ENCODE measurements at regions not wholly inside any gene's neighbourhood (a gene's known extent, or its start where the extent isn't known, plus 50 kb on each side); places are given as distances from the start of the nearest gene placed in this dataset.

DNA sequence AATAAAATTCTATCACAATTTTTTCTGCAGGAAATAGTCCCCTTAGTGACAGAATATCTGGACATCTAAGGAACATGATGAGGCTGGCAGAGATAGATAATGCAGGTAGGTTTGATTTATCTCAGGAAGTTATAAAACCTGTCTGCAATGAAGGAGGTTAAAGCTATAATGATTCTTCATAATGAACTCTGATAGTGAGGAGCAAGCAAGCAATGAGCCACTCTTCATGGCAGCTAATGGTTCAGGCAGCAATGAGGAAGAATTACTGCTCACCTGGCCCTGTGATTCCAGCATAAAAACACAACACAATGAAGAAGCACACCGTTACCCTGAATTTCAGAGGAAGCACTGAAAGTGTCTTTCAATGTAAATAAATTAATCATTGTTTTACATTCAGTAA is 599.6 kb upstream of the PKDCC start:
- Histone ChIP-seq H3K4me3 (ENCODE audit: low read length) (no peak overlapping the region), H3K27ac (ENCODE audit: low read length) (no peak overlapping the region), H3K9ac (ENCODE audit: low read length) (no peak overlapping the region), H3K27me3 (ENCODE audit: low read depth, low read length) (no peaks in the 10 kb centered on the region), H3K4me2 (ENCODE audit: low read length) (no peak overlapping the region), H3K4me1 (ENCODE audit: low read length) (no peaks in the 10 kb centered on the region), H3K9me3 (ENCODE audit: insufficient read depth, low read length) (no peaks in the 10 kb centered on the region), H2AFZ (ENCODE audit: low read depth, low read length) (no peak overlapping the region), H4K20me1 (ENCODE audit: insufficient read depth, low read length) (no peaks in the 10 kb centered on the region), H3K36me3 (replicated peaks; ENCODE audit: low read depth, low read length) (no peaks in the 10 kb centered on the region), H3K79me2 (ENCODE audit: low read length) (no peaks in the 10 kb centered on the region)
- TF ChIP-seq, protein P1, sequence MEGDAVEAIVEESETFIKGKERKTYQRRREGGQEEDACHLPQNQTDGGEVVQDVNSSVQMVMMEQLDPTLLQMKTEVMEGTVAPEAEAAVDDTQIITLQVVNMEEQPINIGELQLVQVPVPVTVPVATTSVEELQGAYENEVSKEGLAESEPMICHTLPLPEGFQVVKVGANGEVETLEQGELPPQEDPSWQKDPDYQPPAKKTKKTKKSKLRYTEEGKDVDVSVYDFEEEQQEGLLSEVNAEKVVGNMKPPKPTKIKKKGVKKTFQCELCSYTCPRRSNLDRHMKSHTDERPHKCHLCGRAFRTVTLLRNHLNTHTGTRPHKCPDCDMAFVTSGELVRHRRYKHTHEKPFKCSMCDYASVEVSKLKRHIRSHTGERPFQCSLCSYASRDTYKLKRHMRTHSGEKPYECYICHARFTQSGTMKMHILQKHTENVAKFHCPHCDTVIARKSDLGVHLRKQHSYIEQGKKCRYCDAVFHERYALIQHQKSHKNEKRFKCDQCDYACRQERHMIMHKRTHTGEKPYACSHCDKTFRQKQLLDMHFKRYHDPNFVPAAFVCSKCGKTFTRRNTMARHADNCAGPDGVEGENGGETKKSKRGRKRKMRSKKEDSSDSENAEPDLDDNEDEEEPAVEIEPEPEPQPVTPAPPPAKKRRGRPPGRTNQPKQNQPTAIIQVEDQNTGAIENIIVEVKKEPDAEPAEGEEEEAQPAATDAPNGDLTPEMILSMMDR (IDR thresholded peaks at IDR 0.05; ENCODE audit: low read depth, low read length) = no peak
- no peak for TF ChIP-seq EZH2phosphoT487 (IDR thresholded peaks at IDR 0.05; ENCODE audit: low read depth)

DNA sequence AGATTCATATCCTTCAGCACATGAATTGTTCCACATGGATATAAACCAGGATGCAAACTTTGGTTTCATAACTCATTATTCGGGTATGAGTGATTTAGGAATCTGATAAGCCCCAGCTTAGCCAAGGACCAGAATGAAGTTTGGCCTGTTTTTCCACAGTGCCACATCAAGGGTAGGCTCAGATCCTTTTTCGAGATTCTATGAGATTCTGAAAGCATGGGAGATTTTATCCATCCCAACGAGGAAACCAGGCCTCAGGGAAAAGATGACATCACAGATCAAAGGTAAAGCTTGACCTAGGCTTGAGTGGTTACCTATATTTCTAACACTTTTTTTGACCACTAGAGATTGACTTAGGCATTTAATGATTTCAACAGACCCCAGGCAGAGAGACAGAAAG is 590.8 kb upstream of the PKDCC start:
- Histone ChIP-seq H3K4me1 (ENCODE audit: low read length) (peaks cover 11% of the 10 kb centered on the region), H3K36me3 (replicated peaks; ENCODE audit: low read depth, low read length) (no peaks in the 10 kb centered on the region), H3K9me3 (ENCODE audit: insufficient read depth, low read length) (no peaks in the 10 kb centered on the region), H3K79me2 (ENCODE audit: low read length) (no peaks in the 10 kb centered on the region), H3K4me2 (ENCODE audit: low read length) (no peak overlapping the region), H3K9ac (ENCODE audit: low read length) (no peak overlapping the region), H3K4me3 (ENCODE audit: low read length) (no peak overlapping the region), H2AFZ (ENCODE audit: low read depth, low read length) (no peak overlapping the region), H3K27ac (ENCODE audit: low read length) (no peak overlapping the region), H3K27me3 (ENCODE audit: low read depth, low read length) (no peaks in the 10 kb centered on the region), H4K20me1 (ENCODE audit: insufficient read depth, low read length) (no peaks in the 10 kb centered on the region)
- TF ChIP-seq, protein P1 (IDR thresholded peaks at IDR 0.05; ENCODE audit: low read depth, low read length) = no peak
- no peak for TF ChIP-seq EZH2phosphoT487 (IDR thresholded peaks at IDR 0.05; ENCODE audit: low read depth)

DNA sequence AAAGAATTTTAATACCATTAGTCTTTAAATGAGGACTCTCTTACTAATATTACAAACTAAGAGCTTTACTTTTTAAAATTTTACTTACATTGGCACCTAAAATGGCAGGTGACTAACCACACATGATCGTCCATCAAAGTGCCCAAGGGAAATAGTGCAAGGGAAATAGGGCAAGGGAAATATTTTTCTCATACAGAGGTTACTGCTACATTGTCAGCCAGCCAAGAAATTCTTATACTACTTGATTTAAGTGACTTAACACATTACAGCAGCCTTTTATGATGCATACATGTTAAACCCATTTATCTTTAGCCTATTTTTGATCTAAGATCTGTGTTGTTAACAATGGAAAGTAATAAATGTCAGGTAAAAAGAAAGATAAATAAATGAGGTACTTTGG is 587.2 kb upstream of the PKDCC start:
- Histone ChIP-seq H2AFZ (ENCODE audit: low read depth, low read length) (no peak overlapping the region), H3K79me2 (ENCODE audit: low read length) (no peaks in the 10 kb centered on the region), H4K20me1 (ENCODE audit: insufficient read depth, low read length) (no peaks in the 10 kb centered on the region), H3K27ac (ENCODE audit: low read length) (no peak overlapping the region), H3K27me3 (ENCODE audit: low read depth, low read length) (no peaks in the 10 kb centered on the region), H3K4me1 (ENCODE audit: low read length) (peaks cover 11% of the 10 kb centered on the region), H3K9me3 (ENCODE audit: insufficient read depth, low read length) (no peaks in the 10 kb centered on the region), H3K36me3 (replicated peaks; ENCODE audit: low read depth, low read length) (no peaks in the 10 kb centered on the region), H3K9ac (ENCODE audit: low read length) (no peak overlapping the region), H3K4me3 (ENCODE audit: low read length) (no peak overlapping the region), H3K4me2 (ENCODE audit: low read length) (no peak overlapping the region)
- TF ChIP-seq, protein P1 (IDR thresholded peaks at IDR 0.05; ENCODE audit: low read depth, low read length) = no peak
- TF ChIP-seq EZH2phosphoT487 (IDR thresholded peaks at IDR 0.05; ENCODE audit: low read depth) = no peak

DNA sequence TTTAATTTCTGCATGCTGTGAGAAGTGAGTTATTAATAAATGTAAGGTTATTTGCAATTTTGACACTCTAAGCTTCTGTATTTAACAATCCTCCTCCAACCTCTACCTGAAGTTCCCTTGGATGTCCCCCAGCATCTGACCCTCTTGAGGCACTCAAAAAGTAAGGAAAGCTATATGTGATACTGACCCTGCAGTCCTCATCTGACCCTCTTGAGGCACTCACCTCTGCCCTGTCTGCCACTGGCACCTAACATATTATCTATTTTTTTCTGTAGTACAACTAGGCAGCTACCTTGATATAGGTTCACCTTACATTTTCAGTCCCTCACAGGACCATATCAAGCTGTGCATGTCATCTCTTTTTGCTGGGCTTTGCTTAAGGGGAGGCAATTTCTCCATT is 583.4 kb upstream of the PKDCC start:
- Histone ChIP-seq H3K9ac (ENCODE audit: low read length) (no peak overlapping the region), H3K27ac (ENCODE audit: low read length) (no peak overlapping the region), H3K27me3 (ENCODE audit: low read depth, low read length) (no peaks in the 10 kb centered on the region), H3K9me3 (ENCODE audit: insufficient read depth, low read length) (no peaks in the 10 kb centered on the region), H2AFZ (ENCODE audit: low read depth, low read length) (no peak overlapping the region), H3K4me3 (ENCODE audit: low read length) (no peak overlapping the region), H3K36me3 (replicated peaks; ENCODE audit: low read depth, low read length) (no peaks in the 10 kb centered on the region), H3K4me1 (ENCODE audit: low read length) (no peaks in the 10 kb centered on the region), H3K4me2 (ENCODE audit: low read length) (no peak overlapping the region), H4K20me1 (ENCODE audit: insufficient read depth, low read length) (no peaks in the 10 kb centered on the region), H3K79me2 (ENCODE audit: low read length) (no peaks in the 10 kb centered on the region)
- TF ChIP-seq, protein P1 (IDR thresholded peaks at IDR 0.05; ENCODE audit: low read depth, low read length) = no peak
- TF ChIP-seq EZH2phosphoT487 (IDR thresholded peaks at IDR 0.05; ENCODE audit: low read depth) = no peak
